ENCODE measurements at regions not wholly inside any gene's neighbourhood (a gene's known extent, or its start where the extent isn't known, plus 50 kb on each side); places are given as distances from the start of the nearest gene placed in this dataset.

GRCh38 chr20:53706466-53707370 is 113.1 kb upstream of the ZNF217 start:
- in situ Hi-C loops (cut with MboI; ENCODE audit: low sequenced_read_pairs in 4 of 4) = no loop called here
- no peaks in the 10 kb centered on the region for H3K27me3 ChIP-seq
- ATAC-seq = peak in 1 of 2 donors; percentile 47

GRCh38 chr20:53706008-53706465 is 112.4 kb upstream of the ZNF217 start:
- Histone ChIP-seq H3K4me1 (peaks cover 0 to 7% of the 10 kb centered on the region in 2 donors), H3K9me3 (no peaks in the 10 kb centered on the region), H3K4me3 (no peak overlapping the region), H3K36me3 (no peaks in the 10 kb centered on the region), H3K27ac (no peak overlapping the region), H3K27me3 (no peaks in the 10 kb centered on the region)
- TF ChIP-seq POLR2A (IDR thresholded peaks at IDR 0.05) (no peak), CTCF (IDR thresholded peaks at IDR 0.05 in 4 of 5, conservative IDR thresholded peaks at IDR 0.05 in 1 of 5) (no peak)
- no peak for DNase-seq
- intact Hi-C loops (cut with DNase I; ENCODE audit: low total_unique reads) (no loop called here), in situ Hi-C loops (cut with MboI; ENCODE audit: low sequenced_read_pairs in 4 of 4) (no loop called here)
- ATAC-seq = no peak

More at GRCh38 chr20:53706466-53707370, 113.1 kb upstream of the ZNF217 start:
- Histone ChIP-seq H3K36me3 (no peaks in the 10 kb centered on the region), H3K4me1 (peaks cover 0 to 7% of the 10 kb centered on the region in 2 donors), H3K9me3 (no peaks in the 10 kb centered on the region), H3K27ac (no peak overlapping the region), H3K4me3 (no peak overlapping the region)
- no peak for DNase-seq
- intact Hi-C loops (cut with DNase I; ENCODE audit: low total_unique reads) = loop anchor here (1.0 kb wide), 1 partner anchor 21 kb away; no protein-coding TSS in a partner anchor
- TF ChIP-seq CTCF (IDR thresholded peaks at IDR 0.05 in 4 of 5, conservative IDR thresholded peaks at IDR 0.05 in 1 of 5) (no peak), POLR2A (IDR thresholded peaks at IDR 0.05) (no peak)

GRCh38 chr20:53702617-53703016 is 109.0 kb upstream of the ZNF217 start:
- no peak for ATAC-seq
- intact Hi-C loops (cut with DNase I; ENCODE audit: low total_unique reads) (no loop called here), in situ Hi-C loops (cut with MboI; ENCODE audit: low sequenced_read_pairs in 4 of 4) (no loop called here)
- Histone ChIP-seq H3K36me3 (no peaks in the 10 kb centered on the region), H3K4me1 (peaks cover 0 to 7% of the 10 kb centered on the region in 2 donors), H3K27me3 (no peaks in the 10 kb centered on the region), H3K9me3 (no peaks in the 10 kb centered on the region), H3K4me3 (no peak overlapping the region), H3K27ac (no peak overlapping the region)
- DNase-seq = no peak
- TF ChIP-seq CTCF (IDR thresholded peaks at IDR 0.05 in 4 of 5, conservative IDR thresholded peaks at IDR 0.05 in 1 of 5) = no peak
- no peak for TF ChIP-seq POLR2A (IDR thresholded peaks at IDR 0.05)

GRCh38 chr20:53699906-53700305 is 106.3 kb upstream of the ZNF217 start:
- no peak for TF ChIP-seq CTCF (IDR thresholded peaks at IDR 0.05 in 4 of 5, conservative IDR thresholded peaks at IDR 0.05 in 1 of 5)
- TF ChIP-seq POLR2A (IDR thresholded peaks at IDR 0.05) = no peak
- no peak for ATAC-seq
- no peak overlapping the region for H3K27ac ChIP-seq
- in situ Hi-C loops (cut with MboI; ENCODE audit: low sequenced_read_pairs in 4 of 4) = no loop called here
- no peaks in the 10 kb centered on the region for H3K9me3 ChIP-seq
- H3K4me1 ChIP-seq = no peaks in the 10 kb centered on the region
- intact Hi-C loops (cut with DNase I; ENCODE audit: low total_unique reads) = no loop called here
- no peak for DNase-seq
- no peaks in the 10 kb centered on the region for H3K36me3 ChIP-seq
- H3K4me3 ChIP-seq = no peak overlapping the region
- no peaks in the 10 kb centered on the region for H3K27me3 ChIP-seq

All from gastrocnemius medialis (tissue), 4 donors.